OCI-M1 (cell line): ENCODE measurements at regions not wholly inside any gene's neighbourhood (a gene's known extent, or its start where the extent isn't known, plus 50 kb on each side); places are given as distances from the start of the nearest gene placed in this dataset.

Source experiments
- DNase-seq: peaks from one replicate; lab custom pipeline; 2025; lab: John Stamatoyannopoulos, UW

- DNase-seq, result peak; percentile 78
Measured at GRCh38 chr13:66071029-66071428, 1159.1 kb downstream of the PCDH9 start.

- DNase-seq, result peak; percentile 86
Measured at GRCh38 chr13:66069570-66069969, 1160.6 kb downstream of the PCDH9 start.

GRCh38 chr13:66068683-66069082, 1161.5 kb downstream of the PCDH9 start:
- peak; percentile 33 for DNase-seq

- no peak for DNase-seq
Measured at GRCh38 chr13:66048888-66049287, 1181.2 kb downstream of the PCDH9 start.

GRCh38 chr13:66040506-66040905, 1189.6 kb downstream of the PCDH9 start:
- DNase-seq, result no peak

- DNase-seq, result no peak
Measured at GRCh38 chr13:66037096-66037495, 1193.0 kb downstream of the PCDH9 start.

- DNase-seq, result no peak
Measured at GRCh38 chr13:66036636-66037035, 1193.5 kb downstream of the PCDH9 start.

GRCh38 chr13:66036024-66036614, 1194.0 kb downstream of the PCDH9 start:
- DNase-seq, result peak; percentile 55

GRCh38 chr13:66033924-66034323, 1196.2 kb downstream of the PCDH9 start:
- no peak for DNase-seq

- DNase-seq, result no peak
Measured at GRCh38 chr13:66021846-66022245, 1208.3 kb downstream of the PCDH9 start.

GRCh38 chr13:66014771-66015170, 1215.4 kb downstream of the PCDH9 start:
- no peak for DNase-seq

GRCh38 chr13:66009241-66009640, 1220.9 kb downstream of the PCDH9 start:
- DNase-seq, result no peak

GRCh38 chr13:66003558-66003957, 1226.6 kb downstream of the PCDH9 start:
- DNase-seq, result peak; percentile 36

- DNase-seq, result no peak
Measured at GRCh38 chr13:66001140-66001539, 1229.0 kb downstream of the PCDH9 start.

GRCh38 chr13:65999411-65999810, 1230.7 kb downstream of the PCDH9 start:
- no peak for DNase-seq

GRCh38 chr13:65990684-65991083, 1239.5 kb downstream of the PCDH9 start:
- DNase-seq, result no peak

GRCh38 chr13:65985612-65986011, 1244.5 kb downstream of the PCDH9 start:
- no peak for DNase-seq

- DNase-seq, result no peak
Measured at GRCh38 chr13:65977525-65977924, 1252.6 kb downstream of the PCDH9 start.

GRCh38 chr13:65971541-65971940, 1258.6 kb downstream of the PCDH9 start:
- no peak for DNase-seq

GRCh38 chr13:65966991-65967451, 1263.1 kb downstream of the PCDH9 start:
- peak; percentile 86 for DNase-seq

- DNase-seq, result no peak
Measured at GRCh38 chr13:65965501-65965900, 1264.6 kb downstream of the PCDH9 start.

- no peak for DNase-seq
Measured at GRCh38 chr13:65964672-65965071, 1265.5 kb downstream of the PCDH9 start.

- DNase-seq, result no peak
Measured at GRCh38 chr13:65959305-65959704, 1270.8 kb downstream of the PCDH9 start.

GRCh38 chr13:65946387-65946786, 1283.7 kb downstream of the PCDH9 start:
- no peak for DNase-seq
